ENCODE measurements at regions not wholly inside any gene's neighbourhood (a gene's known extent, or its start where the extent isn't known, plus 50 kb on each side); places are given as distances from the start of the nearest gene placed in this dataset.

- Histone ChIP-seq H4K20me1 (ENCODE audit: insufficient read depth) (no peaks in the 10 kb centered on the region), H3K36me3 (ENCODE audit: low read depth) (no peaks in the 10 kb centered on the region), H3K4me1 (ENCODE audit: insufficient read depth) (peaks cover 4% of the 10 kb centered on the region; the same call in 1 of the 2 replicates), H3F3A (ENCODE audit: insufficient read depth) (no peaks in the 10 kb centered on the region), H3K4me3 (no peak overlapping the region), H3K27me3 (replicated peaks; ENCODE audit: insufficient read depth) (no peaks in the 10 kb centered on the region), H3K27ac (no peak overlapping the region), H3K79me2 (ENCODE audit: insufficient read depth) (no peaks in the 10 kb centered on the region), H3K9ac (no peak overlapping the region), H3K4me2 (ENCODE audit: unreplicated experiment) (no peak overlapping the region), H3K9me3 (ENCODE audit: low read depth) (no peaks in the 10 kb centered on the region), H2AFZ (no peak overlapping the region), H3K9me2 (ENCODE audit: insufficient read depth) (no peaks in the 10 kb centered on the region)
- TF ChIP-seq EZH2phosphoT487 (IDR thresholded peaks at IDR 0.05; ENCODE audit: insufficient read depth, low read depth) (no peak), EZH2 (IDR thresholded peaks at IDR 0.05; ENCODE audit: insufficient read depth, poor library complexity, severe bottlenecking) (no peak)
- in situ Hi-C loops (cut with MboI) = loop anchor here (25.0 kb wide), 1 partner anchor 1140 kb away; the partner anchor contains the start of gene PCDH18
- WGBS, 2 experiments (ENCODE audit: low coverage in 1 of 2, low lambda C conversion rate in 2 of 2, missing lambda C conversion rate in 2 of 2) = 89 to 92% methylated on average over 4 of the region's 4 CpGs
- no peak for DNase-seq
These were observed 338.4 kb upstream of the NOCT start for GRCh38 chr4:138677212-138677611.

- in situ Hi-C loops (cut with MboI) = loop anchor here (25.0 kb wide), 1 partner anchor 1138 kb away; the partner anchor contains the start of gene PCDH18
- H3K27ac ChIP-seq = no peak overlapping the region
- 69 to 72% methylated on average over 5 of the region's 5 CpGs for WGBS, 2 experiments (ENCODE audit: low coverage in 1 of 2, low lambda C conversion rate in 2 of 2, missing lambda C conversion rate in 2 of 2)
- H3K79me2 ChIP-seq (ENCODE audit: insufficient read depth) = no peaks in the 10 kb centered on the region
- no peaks in the 10 kb centered on the region for H3K9me3 ChIP-seq (ENCODE audit: low read depth)
- H3K9me2 ChIP-seq (ENCODE audit: insufficient read depth) = no peaks in the 10 kb centered on the region
- no peaks in the 10 kb centered on the region for H4K20me1 ChIP-seq (ENCODE audit: insufficient read depth)
- no peaks in the 10 kb centered on the region for H3K27me3 ChIP-seq (replicated peaks; ENCODE audit: insufficient read depth)
- H3K4me3 ChIP-seq = no peak overlapping the region
- H3F3A ChIP-seq (ENCODE audit: insufficient read depth) = no peaks in the 10 kb centered on the region
- DNase-seq = no peak
- H3K9ac ChIP-seq = no peak overlapping the region
- H3K4me1 ChIP-seq (ENCODE audit: insufficient read depth) = no peaks in the 10 kb centered on the region
- no peaks in the 10 kb centered on the region for H3K36me3 ChIP-seq (ENCODE audit: low read depth)
- no peak for TF ChIP-seq EZH2 (IDR thresholded peaks at IDR 0.05; ENCODE audit: insufficient read depth, poor library complexity, severe bottlenecking)
- TF ChIP-seq EZH2phosphoT487 (IDR thresholded peaks at IDR 0.05; ENCODE audit: insufficient read depth, low read depth) = no peak
- H3K4me2 ChIP-seq (ENCODE audit: unreplicated experiment) = no peak overlapping the region
- H2AFZ ChIP-seq = no peak overlapping the region
These were observed 339.9 kb upstream of the NOCT start for GRCh38 chr4:138675685-138676084.

DNA sequence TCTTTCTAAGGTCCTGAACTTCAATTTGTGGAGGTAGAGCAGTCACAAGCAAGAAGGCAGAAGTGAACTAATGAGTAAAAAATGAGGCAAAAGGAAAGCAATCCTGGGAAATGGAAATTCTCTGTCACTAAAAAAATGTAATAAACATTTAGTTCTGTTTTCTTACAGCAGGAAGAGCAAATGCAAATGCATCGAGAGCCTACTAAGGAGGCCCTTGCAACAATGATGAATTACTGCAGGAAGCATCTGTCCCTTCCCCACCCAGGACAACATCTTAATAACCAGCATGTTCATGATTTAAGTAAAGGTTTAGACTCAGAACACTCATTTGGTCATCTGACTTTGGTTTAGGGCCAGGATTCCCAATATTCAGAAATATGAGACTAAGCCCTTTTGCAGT, 341.4 kb upstream of the NOCT start:
- Histone ChIP-seq H3K27me3 (replicated peaks; ENCODE audit: insufficient read depth) (no peaks in the 10 kb centered on the region), H2AFZ (no peak overlapping the region), H3F3A (ENCODE audit: insufficient read depth) (no peaks in the 10 kb centered on the region), H4K20me1 (ENCODE audit: insufficient read depth) (no peaks in the 10 kb centered on the region), H3K4me3 (no peak overlapping the region), H3K9ac (no peak overlapping the region), H3K9me2 (ENCODE audit: insufficient read depth) (no peaks in the 10 kb centered on the region), H3K4me1 (ENCODE audit: insufficient read depth) (peaks cover 2% of the 10 kb centered on the region; the same call in 1 of the 2 replicates), H3K36me3 (ENCODE audit: low read depth) (no peaks in the 10 kb centered on the region), H3K9me3 (ENCODE audit: low read depth) (no peaks in the 10 kb centered on the region), H3K4me2 (ENCODE audit: unreplicated experiment) (no peak overlapping the region), H3K27ac (no peak overlapping the region), H3K79me2 (ENCODE audit: insufficient read depth) (no peaks in the 10 kb centered on the region)
- no peak for DNase-seq
- in situ Hi-C loops (cut with MboI) = loop anchor here (25.0 kb wide), 1 partner anchor 1562 kb away; no protein-coding TSS in a partner anchor
- TF ChIP-seq EZH2 (IDR thresholded peaks at IDR 0.05; ENCODE audit: insufficient read depth, poor library complexity, severe bottlenecking) = no peak
- no peak for TF ChIP-seq EZH2phosphoT487 (IDR thresholded peaks at IDR 0.05; ENCODE audit: insufficient read depth, low read depth)
- 35 to 38% methylated on average over 1 of the region's 1 CpG for WGBS, 2 experiments (ENCODE audit: low coverage in 1 of 2, low lambda C conversion rate in 2 of 2, missing lambda C conversion rate in 2 of 2)

- Histone ChIP-seq H3K4me2 (ENCODE audit: unreplicated experiment) (no peak overlapping the region), H3F3A (ENCODE audit: insufficient read depth) (no peaks in the 10 kb centered on the region), H3K9ac (no peak overlapping the region), H3K27me3 (replicated peaks; ENCODE audit: insufficient read depth) (no peaks in the 10 kb centered on the region), H3K36me3 (ENCODE audit: low read depth) (no peaks in the 10 kb centered on the region), H4K20me1 (ENCODE audit: insufficient read depth) (no peaks in the 10 kb centered on the region), H3K79me2 (ENCODE audit: insufficient read depth) (no peaks in the 10 kb centered on the region), H3K4me3 (no peak overlapping the region), H2AFZ (no peak overlapping the region), H3K4me1 (ENCODE audit: insufficient read depth) (peaks cover 5% of the 10 kb centered on the region; the same call in 1 of the 2 replicates), H3K27ac (no peak overlapping the region), H3K9me3 (ENCODE audit: low read depth) (no peaks in the 10 kb centered on the region), H3K9me2 (ENCODE audit: insufficient read depth) (no peaks in the 10 kb centered on the region)
- WGBS, 2 experiments (ENCODE audit: low coverage in 1 of 2, low lambda C conversion rate in 2 of 2, missing lambda C conversion rate in 2 of 2) = 87 to 91% methylated on average over 10 of the region's 10 CpGs
- TF ChIP-seq EZH2phosphoT487 (IDR thresholded peaks at IDR 0.05; ENCODE audit: insufficient read depth, low read depth) (no peak), EZH2 (IDR thresholded peaks at IDR 0.05; ENCODE audit: insufficient read depth, poor library complexity, severe bottlenecking) (no peak)
- in situ Hi-C loops (cut with MboI) = loop anchor here (25.0 kb wide), 1 partner anchor 1561 kb away; no protein-coding TSS in a partner anchor
- DNase-seq = no peak
These were observed 342.5 kb upstream of the NOCT start for GRCh38 chr4:138673053-138673452.

Measured in GM23248 (cell line).